ENCODE measurements at regions not wholly inside any gene's neighbourhood (a gene's known extent, or its start where the extent isn't known, plus 50 kb on each side); places are given as distances from the start of the nearest gene placed in this dataset.
"Not testable (repeated sequence)": the region's sequence is repeated elsewhere in the genome, so short reads cannot be mapped to it uniquely, and the experiment has no call there.

DNA sequence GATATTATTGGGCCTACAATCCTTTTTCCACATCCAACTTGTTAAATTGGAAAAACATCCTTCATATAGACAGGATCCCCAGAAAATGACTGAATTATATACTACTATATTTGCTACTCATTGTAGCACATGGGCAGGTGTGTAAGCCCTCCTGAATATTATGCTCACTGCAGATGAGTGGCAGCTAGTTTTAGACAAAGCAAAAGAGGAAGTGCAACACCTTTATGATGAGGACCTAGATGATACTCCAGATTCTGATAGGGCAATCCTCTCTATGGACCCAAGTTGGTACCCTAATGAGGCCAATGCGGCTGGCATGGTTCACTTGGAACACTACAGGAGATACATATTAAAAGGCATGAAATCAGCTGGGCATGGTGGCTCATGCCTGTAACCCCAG is 119.1 kb upstream of the PLCL2 start:
- H3K27ac ChIP-seq, result no peak overlapping the region

DNA sequence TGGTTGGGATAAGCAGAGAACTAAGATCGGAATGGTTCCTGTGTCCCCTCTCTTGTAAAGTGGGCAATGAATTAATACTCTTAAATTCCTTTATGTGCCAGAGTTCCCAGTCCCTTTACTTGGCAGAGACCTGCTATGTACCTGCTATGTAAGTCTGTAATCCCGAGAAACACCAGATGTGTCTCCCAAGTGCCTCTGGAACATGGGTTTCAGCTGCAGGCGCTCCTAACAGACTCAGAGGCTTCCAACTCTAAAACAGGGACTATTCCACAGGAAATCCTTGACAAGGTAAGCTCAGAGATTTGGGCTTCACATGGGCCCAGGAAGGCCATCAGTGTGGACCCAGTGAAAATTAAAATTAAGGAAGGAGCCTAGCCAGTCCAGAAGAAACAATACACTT is 117.7 kb upstream of the PLCL2 start:
- H3K27ac ChIP-seq, result no peak overlapping the region
- no peak for DNase-seq (ENCODE audit: low read depth, low spot score)

More for the DNA sequence above, 119.1 kb upstream of the PLCL2 start:
- DNase-seq (ENCODE audit: low read depth, low spot score), result no peak

DNA sequence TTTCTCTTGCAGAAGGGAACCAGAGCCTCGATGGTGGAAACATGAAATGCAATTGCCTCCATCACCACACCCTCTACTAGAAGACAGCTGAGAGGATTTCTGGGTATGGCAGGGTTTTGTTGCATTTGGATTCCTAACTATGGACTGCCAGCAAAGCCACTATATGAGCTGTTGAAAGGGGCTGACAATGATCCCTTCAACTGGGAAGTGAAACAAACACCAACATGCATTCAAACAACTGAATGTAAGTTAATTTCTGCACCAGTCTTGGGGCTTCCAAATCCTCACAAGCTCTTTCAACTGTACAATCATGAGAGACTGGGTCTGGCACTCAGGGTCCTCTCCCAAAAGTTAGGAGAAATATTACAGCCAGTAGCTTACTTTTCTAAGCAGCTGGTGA is 116.7 kb upstream of the PLCL2 start:
- DNase-seq (ENCODE audit: low read depth, low spot score), result no peak

DNA sequence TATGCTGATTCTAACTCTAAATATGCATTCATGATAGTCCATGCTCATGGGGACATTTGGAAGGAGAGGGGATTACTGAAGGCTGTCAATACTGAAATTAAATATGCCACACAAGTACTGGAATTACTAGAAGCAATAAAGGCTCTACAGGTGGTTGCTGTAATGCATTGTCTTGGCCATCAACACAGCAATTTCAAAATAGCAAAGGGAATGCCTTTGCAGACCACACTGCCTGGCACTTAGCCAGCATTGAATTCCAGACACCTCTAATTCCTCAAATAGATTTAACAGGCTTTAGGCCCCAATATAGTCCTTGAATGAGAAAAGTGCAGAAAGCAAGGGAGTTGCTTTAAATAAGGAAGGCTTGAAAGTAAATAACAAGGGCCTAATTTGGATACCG is 115.8 kb upstream of the PLCL2 start:
- H3K27ac ChIP-seq, result no peak overlapping the region
- DNase-seq (ENCODE audit: low read depth, low spot score), result no peak

More for the DNA sequence above, 116.7 kb upstream of the PLCL2 start:
- H3K27ac ChIP-seq, result no peak overlapping the region

DNA sequence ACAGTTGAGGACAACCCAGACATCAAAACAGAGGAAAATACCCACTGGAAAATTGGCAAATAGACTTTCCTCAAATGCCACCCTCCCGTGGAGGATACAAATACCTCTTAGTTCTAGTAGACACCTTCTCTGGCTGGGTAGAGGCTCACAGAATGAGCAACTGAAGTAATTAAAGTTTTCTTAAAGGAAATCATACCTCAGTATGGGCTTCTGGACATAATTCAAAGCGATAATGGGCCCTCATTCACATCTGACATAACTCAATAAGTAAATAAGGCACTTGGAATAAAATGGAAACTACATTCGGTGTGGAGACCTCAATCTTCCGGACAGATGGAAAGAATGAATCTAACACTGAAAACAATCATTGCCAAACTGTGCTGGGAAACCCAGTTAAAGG is 115.2 kb upstream of the PLCL2 start:
- no peak for DNase-seq (ENCODE audit: low read depth, low spot score)
- H3K27ac ChIP-seq, result no peak overlapping the region

DNA sequence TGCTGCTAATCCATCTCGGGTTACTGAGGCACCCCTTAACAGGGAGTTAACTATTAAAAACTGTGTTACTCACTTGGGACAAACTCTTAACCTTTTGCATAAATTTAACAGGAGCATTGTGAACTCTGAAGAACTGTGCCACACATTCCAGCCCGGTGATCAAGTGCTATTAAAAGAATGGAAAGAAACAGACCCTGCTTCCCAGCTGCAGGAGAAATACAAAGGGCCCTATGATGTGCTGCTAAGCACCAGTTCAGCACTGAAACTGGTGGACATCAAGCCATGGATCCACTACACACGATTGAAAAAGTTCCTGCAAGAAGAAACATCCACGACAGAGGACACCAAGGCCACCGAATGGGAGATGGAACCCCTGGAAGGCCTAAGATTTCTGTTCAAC is 114.7 kb upstream of the PLCL2 start:
- H3K27ac ChIP-seq, result no peak overlapping the region
- no peak for DNase-seq (ENCODE audit: low read depth, low spot score)

DNA sequence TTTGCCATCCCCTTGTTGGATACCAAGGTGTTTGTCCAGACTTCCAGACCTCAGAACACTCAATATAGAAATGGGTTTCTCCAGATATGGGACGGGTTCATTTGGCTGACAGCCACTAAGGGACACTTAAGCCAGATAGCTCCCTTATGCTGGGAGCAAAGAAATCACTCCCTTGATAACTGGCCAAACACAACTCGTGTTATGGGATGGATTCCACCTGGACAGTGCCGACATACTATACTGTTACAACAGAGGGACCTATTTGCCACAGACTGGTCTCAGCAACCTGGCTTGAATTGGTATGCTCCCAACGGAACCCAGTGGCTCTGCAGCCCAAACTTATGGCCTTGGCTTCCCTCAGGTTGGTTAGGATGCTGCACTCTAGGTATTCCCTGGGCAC is 114.0 kb upstream of the PLCL2 start:
- DNase-seq (ENCODE audit: low read depth, low spot score), result no peak
- H3K27ac ChIP-seq, result no peak overlapping the region

DNA sequence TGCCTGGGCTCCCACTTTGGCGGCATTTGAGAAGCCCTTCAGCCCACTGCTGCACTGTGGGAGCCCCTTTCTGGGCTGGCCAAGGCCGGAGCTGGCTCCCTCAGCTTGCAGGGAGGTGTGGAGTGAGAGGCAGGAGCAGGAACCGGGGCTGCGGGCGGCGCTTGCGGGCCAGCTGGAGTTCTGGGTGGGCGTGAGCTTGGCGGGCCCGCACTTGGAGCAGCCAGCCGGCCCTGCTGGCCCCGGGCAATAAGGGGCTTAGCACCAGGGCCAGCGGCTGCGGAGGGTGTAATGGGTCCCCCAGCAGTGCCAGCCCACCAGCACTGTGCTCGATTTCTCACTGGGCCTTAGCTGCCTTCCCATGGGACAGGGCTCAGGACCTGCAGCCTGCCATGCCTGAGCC is 111.2 kb upstream of the PLCL2 start:
- H3K27ac ChIP-seq; DNase-seq (ENCODE audit: low read depth, low spot score): not testable (repeated sequence)

DNA sequence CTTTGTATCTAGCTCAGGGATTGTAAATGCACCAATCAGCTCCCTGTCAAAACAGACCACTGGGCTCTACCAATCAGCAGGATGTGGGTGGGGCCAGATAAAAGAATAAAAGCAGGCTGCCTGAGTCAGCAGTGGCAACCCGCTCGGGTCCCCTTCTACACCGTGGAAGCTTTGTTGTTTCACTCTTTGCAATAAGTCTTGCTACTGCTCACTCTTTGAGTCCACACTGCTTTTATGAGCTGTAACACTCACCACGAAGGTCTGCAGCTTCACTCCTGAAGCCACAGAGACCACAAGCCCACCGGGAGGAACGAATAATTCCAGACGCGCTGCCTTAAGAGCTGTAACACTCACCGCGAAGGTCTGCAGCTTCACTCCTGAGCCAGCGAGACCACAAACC is 110.2 kb upstream of the PLCL2 start:
- not testable (repeated sequence) for DNase-seq (ENCODE audit: low read depth, low spot score); H3K27ac ChIP-seq

DNA sequence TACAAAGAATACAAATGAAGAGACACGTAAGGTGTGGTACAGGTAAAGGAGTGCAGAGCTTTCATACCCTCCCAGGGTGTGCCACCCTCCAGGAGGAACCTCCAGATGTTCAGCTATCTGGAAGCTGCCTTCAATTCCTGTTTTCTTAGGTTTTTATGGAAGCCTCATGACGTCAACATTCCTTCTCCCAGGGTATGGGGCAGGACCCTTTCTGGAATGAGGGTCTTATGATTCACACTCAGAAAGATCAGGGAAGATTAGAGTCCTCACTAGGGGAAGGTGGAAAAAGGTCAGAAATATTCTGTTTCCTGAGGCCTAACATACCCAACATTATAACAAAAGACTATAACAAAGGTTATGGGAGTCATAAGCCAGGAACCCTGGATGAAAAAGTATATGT is 99.8 kb upstream of the PLCL2 start:
- DNase-seq (ENCODE audit: low read depth, low spot score), result no peak
- H3K27ac ChIP-seq, result no peak overlapping the region

DNA sequence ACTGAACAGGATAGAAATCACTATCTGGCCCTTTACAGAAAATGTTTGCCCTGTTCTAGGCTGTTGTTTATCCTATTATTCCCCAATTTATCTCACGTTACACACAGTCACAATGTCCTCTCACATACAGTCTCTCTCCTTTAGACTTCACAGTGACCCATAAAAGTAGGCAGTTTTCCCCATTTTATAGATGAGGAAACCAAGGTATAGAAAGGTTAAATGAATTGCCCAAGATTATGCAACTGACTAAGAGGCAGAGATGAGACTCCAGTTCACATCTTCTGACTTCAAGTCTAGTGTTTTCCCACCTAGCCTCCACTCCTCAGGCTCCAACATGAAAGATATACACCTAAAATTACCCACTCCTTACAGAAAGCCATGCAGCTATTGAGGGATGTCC is 99.3 kb upstream of the PLCL2 start:
- no peak overlapping the region for H3K27ac ChIP-seq
- no peak for DNase-seq (ENCODE audit: low read depth, low spot score)

DNA sequence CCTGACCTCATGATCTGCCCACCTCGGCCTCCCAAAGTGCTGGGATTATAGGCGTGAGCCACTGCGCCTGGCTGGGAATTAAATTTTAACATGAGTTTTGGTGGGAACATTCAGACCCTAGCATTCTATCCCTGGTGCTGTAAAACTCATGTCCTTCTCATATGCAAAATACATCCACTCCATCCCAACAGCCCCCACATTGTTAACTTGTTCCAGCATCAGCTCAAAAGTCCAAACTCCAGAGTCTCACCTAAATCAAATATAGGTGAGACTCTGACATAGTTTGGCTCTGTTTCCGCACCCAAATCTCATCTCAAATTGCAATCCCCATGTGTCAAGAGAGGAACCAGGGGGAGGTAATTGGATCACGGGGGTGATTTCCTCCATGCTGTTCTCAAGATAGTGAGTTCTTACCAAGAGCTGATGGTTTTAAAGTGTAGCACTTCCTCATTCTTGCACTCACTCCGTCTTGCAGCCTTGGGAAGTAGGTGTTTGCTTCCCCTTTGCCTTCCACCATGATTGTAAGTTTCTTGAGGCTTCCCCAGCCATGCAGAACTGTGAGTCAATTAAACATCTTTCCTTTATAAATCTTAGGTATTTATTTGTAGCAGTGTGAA is 96.2 kb upstream of the PLCL2 start:
- H3K27ac ChIP-seq, result no peak overlapping the region
- DNase-seq (ENCODE audit: low read depth, low spot score), result no peak

DNA sequence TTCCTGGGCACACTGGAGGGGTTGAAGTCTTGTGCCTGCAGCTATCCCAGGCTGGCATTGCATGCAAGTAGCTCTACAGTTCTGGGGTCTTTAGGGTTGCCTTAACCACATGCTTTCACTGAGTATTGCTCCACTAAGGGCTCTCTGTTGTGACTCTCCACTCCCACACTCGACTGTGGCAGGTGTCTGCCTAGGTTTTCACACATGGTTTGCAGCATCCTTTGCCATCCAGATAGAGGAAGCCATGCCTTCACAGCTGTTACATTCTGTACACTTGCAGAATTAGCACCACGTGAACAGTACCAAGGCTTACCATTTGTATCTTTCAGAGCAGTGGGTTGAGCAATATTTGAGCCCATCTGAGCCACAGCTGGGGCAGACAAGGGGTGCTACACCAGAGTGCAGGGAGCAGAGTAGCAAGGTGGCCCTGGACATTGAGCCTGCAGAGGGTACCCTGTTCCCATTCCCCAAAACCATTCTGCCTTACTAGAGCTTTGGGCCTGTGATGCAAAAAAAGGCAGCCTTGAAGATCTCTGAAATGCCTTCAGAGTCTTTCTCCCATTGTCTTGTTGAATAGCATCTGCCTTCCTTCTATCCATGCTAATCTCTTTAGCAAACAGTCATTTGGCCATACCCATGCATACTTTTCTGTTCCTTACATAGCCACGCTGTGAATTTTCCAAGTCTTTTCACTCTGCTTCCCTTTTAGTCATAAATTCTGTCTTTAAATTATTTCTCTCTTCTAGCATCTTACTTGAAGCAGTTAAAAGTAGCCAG is 95.2 kb upstream of the PLCL2 start:
- no peak overlapping the region for H3K27ac ChIP-seq
- DNase-seq (ENCODE audit: low read depth, low spot score), result no peak

DNA sequence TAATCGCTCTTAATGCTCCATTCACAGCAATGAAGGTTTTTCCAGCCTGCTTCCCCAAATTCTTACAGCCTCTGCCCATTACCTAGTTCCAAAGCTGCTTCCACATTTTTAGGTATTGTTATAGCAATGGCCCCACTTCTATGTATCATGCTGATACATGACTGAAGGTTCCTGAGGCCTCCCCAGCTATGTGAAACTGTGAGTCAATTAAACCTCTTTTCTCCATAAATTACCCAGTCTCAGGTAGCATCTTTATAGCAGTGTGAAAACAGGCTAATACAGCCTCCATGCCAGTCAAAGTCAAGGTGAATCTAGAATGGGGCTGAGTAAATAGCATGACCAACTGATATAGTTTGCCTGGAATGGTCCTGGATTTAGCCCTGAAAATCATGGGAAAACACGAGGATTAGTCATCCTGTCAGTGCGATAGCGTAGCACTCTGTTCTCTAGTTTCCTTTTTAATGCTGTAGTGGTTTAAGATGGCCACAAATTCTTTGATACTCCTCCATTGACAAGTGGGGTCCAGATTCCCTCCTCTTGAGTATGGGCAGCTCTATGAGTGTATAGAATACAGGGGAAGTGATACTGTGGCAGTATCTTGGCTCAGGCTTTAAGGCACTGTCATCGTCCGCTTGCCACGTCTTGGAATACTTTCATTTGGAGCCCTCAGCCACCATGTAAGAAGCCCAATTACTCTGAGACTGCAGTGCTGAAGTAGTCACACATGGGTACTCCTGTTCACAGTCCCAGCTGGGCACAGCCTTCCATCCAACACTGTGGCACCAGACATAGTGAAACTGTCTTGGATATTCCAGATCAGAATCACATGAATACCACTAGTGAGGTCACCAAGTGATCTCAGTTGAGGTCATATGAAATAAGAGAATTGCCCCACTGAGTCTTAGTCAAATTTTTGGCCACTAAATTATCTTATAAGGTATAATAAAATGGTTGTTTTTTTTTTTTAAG is 94.0 kb upstream of the PLCL2 start:
- no peak for DNase-seq (ENCODE audit: low read depth, low spot score)

DNA sequence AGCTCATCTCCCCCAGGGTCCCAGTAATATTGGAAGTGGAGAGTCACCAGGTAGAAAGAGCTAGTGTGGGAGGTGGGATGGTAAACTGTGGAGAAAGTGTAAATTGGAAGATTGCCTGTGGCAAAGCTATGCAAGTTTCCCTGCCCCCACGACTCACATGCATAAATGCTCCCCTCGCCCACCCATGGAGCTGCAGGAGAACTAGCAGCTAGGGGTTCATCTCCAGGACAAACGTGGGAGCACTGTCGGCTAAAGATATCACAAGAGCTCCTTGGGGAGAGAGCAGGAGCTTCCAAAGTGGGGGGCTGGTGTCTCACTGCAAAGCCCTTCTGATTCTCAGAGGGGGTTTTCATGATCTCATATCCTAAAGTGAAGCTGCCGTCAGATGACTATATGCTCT is 91.4 kb upstream of the PLCL2 start:
- no peak for DNase-seq (ENCODE audit: low read depth, low spot score)
- H3K27ac ChIP-seq, result no peak overlapping the region

More for the DNA sequence above, 94.0 kb upstream of the PLCL2 start:
- H3K27ac ChIP-seq, result no peak overlapping the region

DNA sequence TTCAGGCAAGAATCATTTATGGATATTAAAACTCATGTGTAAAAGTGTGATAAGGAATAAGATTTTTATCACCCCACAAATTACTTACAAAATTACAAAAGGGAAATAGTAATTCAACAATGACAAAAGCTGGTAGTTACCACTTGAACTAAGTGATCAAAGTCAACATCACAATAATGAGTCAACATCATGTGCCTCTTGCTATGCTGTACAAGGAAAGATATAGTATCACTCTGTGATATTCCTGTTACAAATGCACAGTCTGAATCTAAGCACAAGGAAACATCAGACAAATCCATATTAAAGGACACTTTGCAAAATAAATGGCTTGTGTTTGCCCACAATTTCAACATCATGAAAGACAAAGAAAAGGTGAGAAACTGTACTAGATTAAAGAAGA is 90.5 kb upstream of the PLCL2 start:
- H3K27ac ChIP-seq, result no peak overlapping the region
- DNase-seq (ENCODE audit: low read depth, low spot score), result no peak

DNA sequence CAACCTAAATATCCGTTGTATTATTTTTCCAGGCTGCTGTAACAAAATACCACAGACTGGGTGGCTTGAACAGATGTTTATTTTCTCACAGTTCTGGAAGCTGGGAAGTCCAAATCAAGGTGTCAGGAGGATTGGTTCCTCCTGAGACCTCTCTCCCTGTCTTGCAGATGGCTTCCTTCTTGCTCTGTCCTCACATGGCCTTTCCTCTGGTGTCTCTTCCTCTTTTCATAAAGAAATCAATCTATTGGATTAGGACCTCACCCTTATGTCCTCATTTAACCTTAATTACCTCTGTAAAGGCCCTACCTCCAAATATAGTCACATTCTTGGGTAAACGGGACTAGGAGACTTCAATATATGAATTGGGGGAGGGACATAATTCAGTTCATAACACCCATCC is 89.2 kb upstream of the PLCL2 start:
- no peak overlapping the region for H3K27ac ChIP-seq
- no peak for DNase-seq (ENCODE audit: low read depth, low spot score)

DNA sequence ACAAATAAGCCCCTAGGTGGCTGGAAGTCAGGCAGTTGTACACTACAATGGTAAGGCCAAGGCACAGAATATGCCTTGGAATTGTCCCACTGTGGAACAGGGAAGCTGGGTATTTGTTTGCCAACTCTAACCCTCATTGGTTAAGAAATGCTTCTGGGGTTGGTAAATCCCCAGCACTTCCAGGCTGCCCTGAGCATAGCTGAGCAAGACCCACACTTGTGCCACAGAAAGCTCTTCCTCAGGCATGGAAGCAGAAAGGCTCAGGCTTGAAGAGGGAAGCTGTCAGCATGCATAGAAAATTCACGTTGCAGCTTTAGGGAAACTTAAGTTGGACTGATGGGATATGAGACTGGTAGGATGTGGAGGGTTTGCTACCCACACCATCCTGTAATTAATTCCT is 86.9 kb upstream of the PLCL2 start:
- DNase-seq (ENCODE audit: low read depth, low spot score), result no peak
- H3K27ac ChIP-seq, result no peak overlapping the region

DNA sequence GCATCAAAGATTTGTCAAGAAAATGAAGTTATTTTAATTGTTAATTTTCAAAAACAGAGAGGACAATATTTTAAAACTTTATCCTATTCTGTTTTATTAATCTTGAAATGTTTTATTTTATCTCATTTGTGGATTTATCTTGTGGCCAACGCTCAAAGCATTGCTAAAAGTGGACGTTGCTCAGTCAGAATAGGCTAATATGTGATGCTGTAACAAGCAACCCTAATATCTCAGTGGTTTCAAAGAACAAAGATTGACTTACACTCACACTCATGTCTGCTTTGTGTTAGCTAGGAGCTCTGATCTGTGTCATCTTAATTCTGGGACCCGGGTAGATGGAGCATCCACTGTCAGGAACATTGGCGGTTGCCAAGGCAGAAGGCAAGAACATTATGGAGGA is 86.0 kb upstream of the PLCL2 start:
- DNase-seq (ENCODE audit: low read depth, low spot score), result no peak
- H3K27ac ChIP-seq, result no peak overlapping the region

DNA sequence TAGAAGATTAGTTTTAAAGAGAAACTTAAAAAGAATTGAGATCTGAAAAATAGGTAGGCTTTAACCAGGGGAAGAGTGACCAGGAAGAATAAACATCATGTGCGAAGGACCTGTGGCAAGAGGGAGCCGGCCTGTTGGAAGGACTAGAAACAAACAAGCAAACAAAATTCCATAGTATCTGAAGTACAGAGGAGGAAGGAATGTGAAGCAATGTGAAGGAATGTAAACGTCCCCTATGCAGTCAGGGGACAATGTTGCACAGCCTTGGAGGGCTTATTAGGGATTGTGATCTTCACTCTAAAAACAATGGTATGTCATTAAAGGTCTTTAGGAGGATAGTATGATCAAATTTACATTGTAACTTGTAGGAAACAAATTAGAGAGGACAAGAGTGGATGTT is 84.4 kb upstream of the PLCL2 start:
- H3K27ac ChIP-seq, result no peak overlapping the region
- no peak for DNase-seq (ENCODE audit: low read depth, low spot score)

DNA sequence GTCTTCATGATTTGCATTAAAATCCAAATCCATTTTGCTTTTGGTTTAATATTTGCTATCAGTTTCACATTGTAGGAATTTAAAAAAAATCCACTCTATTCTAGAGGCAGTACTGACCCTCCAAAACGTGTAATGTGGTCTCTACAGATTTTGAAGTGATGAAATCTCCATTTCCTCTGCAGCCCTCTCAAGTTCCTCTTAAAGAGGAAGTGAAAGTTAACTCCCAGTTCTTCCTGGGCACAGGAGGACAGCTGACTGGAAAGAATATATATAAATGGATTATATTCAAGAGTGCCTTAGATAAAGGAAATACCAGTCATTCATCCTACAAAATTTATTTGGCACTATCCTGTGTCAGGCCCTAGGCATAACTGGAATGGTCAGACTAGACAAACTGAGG is 83.5 kb upstream of the PLCL2 start:
- DNase-seq (ENCODE audit: low read depth, low spot score), result no peak
- no peak overlapping the region for H3K27ac ChIP-seq

Measured in epithelial cell of prostate (primary cell).